GM19395 (cell line): ENCODE measurements at regions not wholly inside any gene's neighbourhood (a gene's known extent, or its start where the extent isn't known, plus 50 kb on each side); places are given as distances from the start of the nearest gene placed in this dataset.
A peak's percentile ranks its signal among the peaks of the same experiment; 100 is the strongest.
"Not testable (repeated sequence)": the region's sequence is repeated elsewhere in the genome, so short reads cannot be mapped to it uniquely, and the experiment has no call there.

Source experiments
- ATAC-seq: cut with Tn5 transposase; IDR thresholded peaks from one replicate; pipeline ENCODE4 v1.9.1; 2021; ENCODE audit warnings: mild to moderate bottlenecking, moderate library complexity; ENCODE audit not compliant: unreplicated experiment

DNA sequence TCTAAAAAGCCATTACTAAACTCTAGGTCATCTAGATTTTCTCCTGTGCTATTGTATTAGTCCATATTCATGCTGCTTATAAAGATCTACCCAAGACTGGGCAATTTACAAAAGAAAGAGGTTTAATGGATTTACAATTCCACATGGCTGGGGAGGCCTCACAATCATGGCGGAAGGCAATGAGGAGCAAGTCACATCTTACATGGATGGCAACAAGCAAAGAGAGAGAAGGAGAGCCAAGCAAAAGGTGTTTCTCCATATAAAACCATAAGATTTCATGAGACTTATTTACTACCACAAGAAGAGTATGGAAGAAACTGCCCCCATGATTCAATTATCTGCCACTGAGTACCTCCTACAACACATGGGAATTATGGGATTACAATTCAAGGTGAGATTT lies 69.6 kb upstream of the CCDC6 start:
- not testable (repeated sequence) for ATAC-seq

DNA sequence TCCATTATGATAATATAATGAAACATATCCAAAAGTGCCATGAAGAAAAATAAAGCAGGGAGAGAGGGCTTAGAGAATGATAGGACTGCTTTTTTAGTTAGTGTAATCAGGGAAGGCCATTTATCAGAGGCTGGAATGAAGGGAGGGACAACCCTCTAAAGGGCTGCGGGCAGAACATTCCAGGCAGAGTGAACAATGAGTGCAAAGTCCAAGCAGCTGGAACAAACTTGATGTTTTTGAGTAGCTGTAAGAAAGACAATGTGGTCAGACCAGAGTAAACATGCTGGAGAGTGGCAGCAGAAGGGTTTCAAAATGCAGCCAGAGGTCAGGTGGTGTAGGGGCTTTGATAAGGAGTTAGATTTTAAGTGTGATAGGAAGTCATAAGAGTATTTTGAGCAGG lies 65.6 kb upstream of the CCDC6 start:
- ATAC-seq: no peak

DNA sequence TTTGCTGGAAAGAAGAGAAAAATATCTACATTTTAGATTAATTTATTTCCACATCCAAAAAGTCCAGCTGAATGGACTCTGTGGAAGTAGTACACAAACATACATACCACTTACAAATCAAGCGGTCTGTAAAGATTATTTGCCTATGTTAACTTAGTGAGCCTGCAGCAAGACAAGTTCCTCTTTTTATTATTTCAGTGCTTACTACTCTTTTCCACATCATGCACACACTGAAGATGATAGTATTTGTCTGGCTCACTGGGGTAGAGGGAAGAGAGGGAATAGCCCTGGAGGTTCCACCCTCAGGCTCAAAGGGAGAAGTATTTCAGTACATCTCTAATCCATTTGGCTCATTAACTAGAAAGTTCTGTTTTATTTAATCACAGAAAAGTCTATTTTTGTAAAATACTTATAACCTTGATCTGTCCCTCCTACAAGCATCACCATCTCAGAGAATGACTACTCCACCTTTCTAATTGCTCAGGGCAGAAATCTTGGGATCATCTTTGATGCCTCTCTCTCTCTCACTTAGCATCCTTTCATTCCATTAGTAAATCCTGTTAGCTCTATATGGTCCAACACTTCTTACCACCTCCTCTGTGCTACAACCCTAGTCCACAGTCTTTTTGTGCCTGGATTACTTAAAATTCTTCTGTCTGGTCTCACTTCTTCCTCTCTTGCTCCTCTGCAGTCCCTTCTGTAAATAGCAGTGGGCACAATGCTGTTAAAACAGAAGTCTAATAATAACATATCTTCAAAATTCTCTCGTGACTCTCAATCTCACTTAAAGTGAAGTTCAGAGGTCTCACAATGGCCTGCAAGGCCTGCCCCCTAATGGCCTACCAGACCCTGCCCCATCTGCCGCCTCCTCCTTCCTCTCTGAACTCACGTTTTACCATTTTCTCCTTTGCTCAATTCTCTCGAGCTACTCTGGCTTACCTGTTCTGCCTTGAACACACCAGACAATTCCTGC lies 64.3 kb upstream of the CCDC6 start:
- ATAC-seq: peak; percentile 73

DNA sequence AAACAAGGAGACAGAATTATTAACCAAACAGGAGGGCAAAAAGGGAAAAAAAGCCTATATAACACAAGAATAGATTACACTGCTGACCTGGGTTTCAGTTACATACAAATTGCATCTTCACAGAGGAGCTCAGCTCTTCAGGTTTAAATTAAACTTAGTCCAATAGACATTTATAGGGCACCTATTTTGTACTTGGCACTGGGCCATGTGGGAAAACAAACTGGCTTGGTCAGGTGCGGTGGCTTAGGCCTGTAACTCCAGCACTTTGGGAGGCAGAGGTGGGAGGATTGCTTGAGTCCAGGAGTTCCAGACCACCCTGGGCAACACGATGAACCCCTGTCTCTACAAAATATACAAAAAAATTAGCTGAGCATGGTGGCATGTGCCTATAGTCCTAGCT lies 62.3 kb upstream of the CCDC6 start:
- no peak for ATAC-seq

DNA sequence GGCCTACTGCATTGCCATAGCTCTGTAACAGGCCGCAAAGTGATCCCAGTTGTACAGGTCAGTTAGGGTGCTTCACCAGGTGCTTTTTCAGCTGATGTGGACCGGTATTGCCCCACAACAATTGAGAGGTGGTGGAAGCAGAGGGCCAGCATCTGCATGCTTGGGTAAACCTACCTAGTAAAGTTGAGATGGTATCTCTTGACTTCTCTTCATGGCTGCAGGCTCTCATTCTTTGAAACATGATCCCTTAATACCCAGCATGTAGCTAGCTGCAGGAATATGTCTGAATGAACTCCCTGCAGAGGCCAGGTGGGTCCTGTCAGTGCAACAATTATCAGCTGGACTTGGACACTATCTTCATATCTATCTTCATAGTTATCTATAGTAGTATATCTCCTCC lies 60.7 kb upstream of the CCDC6 start:
- no peak for ATAC-seq

DNA sequence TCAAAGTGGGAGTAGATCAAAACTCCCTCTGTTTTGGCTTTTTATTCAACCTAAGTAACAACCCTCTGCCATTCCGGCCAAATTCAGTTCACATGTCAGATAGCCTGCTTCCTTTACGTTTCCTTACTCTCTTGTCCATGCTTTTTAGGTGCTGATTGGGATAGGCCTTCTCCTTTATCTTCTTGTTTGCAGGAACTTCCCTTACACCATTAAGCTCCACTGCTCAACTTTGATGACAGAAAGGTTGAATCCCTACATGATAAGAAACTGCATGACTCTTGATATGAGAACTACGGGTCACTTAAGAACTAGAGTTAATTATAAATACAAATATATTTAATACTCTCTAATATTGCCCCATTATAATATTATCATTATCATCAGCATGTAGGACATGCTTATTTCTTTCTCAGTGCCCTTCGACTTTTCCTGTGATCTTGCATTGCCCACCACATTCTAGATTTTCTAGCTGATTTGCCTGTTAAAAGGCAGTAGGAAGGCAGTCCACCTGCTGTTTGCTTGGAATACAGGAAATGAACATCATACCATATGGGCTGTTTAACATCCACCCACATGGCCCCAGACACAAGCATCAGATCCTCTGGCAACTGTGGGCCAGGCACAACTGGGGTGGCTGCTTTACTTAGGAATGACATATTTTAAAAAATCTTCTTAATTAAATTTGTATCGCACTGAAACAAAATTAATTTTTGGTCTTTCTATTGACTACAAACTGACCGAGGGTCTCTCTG lies 59.7 kb upstream of the CCDC6 start:
- ATAC-seq: no peak

DNA sequence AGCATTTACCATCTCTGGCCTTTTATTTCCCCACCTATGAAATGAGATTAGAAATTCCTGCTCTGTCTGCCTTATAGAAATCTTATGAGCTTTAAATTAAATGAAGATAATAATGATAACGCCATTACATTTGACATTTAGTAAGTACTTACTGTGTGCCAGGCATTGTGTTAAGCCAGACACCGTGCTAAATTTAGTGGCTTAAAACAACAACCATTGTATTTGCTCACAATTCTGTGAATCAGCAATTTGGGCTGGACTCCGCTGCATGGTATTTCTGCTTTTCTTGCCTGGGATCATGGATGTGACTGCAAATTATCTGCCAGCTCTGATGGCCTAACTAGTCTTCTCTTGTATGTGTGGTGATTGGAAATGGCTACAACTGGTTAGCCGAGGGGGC lies 56.4 kb upstream of the CCDC6 start:
- no peak for ATAC-seq

DNA sequence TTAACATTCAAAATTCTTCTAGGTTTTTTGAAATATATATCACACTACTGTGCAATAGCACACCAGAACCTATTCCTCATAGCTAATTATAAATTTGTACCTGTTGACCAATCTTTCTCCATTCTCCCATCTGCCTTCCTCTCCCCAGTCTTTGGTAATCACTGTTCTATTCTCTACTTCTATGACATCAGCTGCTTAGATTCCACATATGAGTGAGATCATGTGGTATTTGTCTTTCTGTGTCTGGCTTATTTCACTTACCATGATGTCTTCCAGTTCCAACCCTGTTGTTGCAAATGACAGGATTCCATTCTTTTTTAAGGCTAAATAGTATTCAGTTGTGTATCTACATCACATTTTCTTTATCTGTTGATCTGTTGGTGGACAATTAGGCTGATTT lies 54.4 kb upstream of the CCDC6 start:
- no peak for ATAC-seq

DNA sequence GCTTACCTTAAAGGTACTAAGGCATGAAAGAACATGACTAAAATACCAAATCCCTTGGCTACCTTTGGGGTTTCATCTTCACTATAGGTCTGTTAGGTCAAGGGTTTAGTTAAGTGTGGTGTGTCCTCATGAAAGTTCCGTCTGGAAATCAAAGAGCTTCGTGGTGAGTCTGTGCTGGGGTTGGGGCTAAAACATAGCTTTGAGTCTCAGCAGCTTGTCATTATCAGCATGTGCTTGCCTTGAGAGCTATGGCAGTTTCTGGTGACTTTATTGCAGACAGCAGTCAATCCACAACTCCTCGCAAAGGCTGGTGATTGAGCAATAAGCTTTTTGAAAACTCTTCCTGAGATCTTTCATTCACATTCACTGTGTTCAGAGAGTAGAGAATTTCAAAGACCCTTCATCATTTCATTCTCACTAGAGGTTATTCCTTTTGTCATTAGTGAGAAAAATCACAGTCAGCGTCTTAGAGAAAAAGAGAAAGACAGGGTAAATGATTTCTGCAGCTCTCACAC lies 53.2 kb upstream of the CCDC6 start:
- no peak for ATAC-seq

DNA sequence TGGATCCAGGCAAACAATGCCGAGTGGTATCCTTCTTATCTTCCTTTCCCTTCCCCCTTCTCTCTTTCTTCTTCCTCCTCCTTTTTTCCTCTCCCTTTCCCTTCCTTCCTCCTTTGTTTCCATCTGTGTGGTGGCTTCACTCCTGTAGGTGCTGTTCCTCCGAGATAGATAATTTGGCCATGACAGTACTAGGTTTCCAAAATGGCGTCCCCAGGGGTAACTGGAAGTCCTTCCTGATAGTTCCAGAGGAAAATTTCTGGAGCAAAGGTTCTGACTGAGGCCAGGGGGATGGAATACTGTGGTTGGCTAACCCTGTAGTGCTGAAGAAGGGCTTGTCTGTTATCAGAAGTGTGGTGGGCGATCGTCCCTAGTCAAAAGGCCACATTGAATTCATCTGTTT lies 52.5 kb upstream of the CCDC6 start:
- no peak for ATAC-seq

DNA sequence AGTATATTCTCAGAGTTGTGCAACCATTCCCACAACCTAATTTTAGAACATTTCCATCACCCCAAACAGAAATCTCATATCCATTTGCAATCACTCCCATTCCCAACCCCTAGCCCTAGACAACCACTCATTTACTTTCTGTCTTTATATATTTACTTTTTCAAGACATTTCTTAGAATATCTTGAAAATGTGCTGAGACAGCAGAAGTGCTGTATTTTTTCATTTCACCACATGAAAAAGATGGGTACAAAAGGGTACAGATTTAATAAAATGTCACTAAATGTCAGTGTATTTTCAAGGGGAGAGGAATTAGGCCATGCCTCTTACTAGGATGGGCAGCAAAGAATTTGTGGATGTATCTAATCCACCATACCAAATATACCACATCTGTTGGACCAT lies 51.6 kb upstream of the CCDC6 start:
- ATAC-seq: no peak
